Amniotic epithelial cell (primary cell): ENCODE measurements at regions not wholly inside any gene's neighbourhood (a gene's known extent, or its start where the extent isn't known, plus 50 kb on each side); places are given as distances from the start of the nearest gene placed in this dataset.

Source experiments
- DNase-seq: peaks from one replicate; pipeline ENCODE4 v3.0.0-alpha.2; 2010; ENCODE audit warnings: low read depth

GRCh38 chr6:90668141-90668540, 81.3 kb upstream of the MAP3K7 start:
- DNase-seq: no peak

GRCh38 chr6:90663873-90664272, 77.0 kb upstream of the MAP3K7 start:
- DNase-seq: no peak

GRCh38 chr6:90663106-90663505, 76.2 kb upstream of the MAP3K7 start:
- no peak for DNase-seq

GRCh38 chr6:90660931-90661330, 74.1 kb upstream of the MAP3K7 start:
- DNase-seq: no peak

- no peak for DNase-seq
Measured at GRCh38 chr6:90658497-90658896, 71.6 kb upstream of the MAP3K7 start.

- no peak for DNase-seq
Measured at GRCh38 chr6:90656325-90656724, 69.5 kb upstream of the MAP3K7 start.

GRCh38 chr6:90654806-90655205, 67.9 kb upstream of the MAP3K7 start:
- no peak for DNase-seq

- DNase-seq: no peak
Measured at GRCh38 chr6:90654166-90654565, 67.3 kb upstream of the MAP3K7 start.

- DNase-seq: no peak
Measured at GRCh38 chr6:90653750-90654149, 66.9 kb upstream of the MAP3K7 start.

GRCh38 chr6:90650041-90650940, 63.4 kb upstream of the MAP3K7 start:
- DNase-seq: no peak

- DNase-seq: no peak
Measured at GRCh38 chr6:90648873-90649272, 62.0 kb upstream of the MAP3K7 start.

GRCh38 chr6:90646940-90647339, 60.1 kb upstream of the MAP3K7 start:
- DNase-seq: no peak

- DNase-seq: no peak
Measured at GRCh38 chr6:90645634-90646033, 58.8 kb upstream of the MAP3K7 start.

GRCh38 chr6:90644492-90644891, 57.6 kb upstream of the MAP3K7 start:
- no peak for DNase-seq

- DNase-seq: no peak
Measured at GRCh38 chr6:90643381-90643780, 56.5 kb upstream of the MAP3K7 start.

- no peak for DNase-seq
Measured at GRCh38 chr6:90637320-90637719, 50.4 kb upstream of the MAP3K7 start.
